Left forelimb (tissue), 1 donor: ENCODE measurements at regions not wholly inside any gene's neighbourhood (a gene's known extent, or its start where the extent isn't known, plus 50 kb on each side); places are given as distances from the start of the nearest gene placed in this dataset.
"Not testable (repeated sequence)": the region's sequence is repeated elsewhere in the genome, so short reads cannot be mapped to it uniquely, and the experiment has no call there.

Experiments used
- DNase-seq: peaks from one replicate; pipeline ENCODE4 v3.0.0-alpha.2; 2018; ENCODE audit warnings: low spot score

GRCh38 chr14:83709116-83709515 lies 1820.8 kb upstream of the FLRT2 start:
- DNase-seq: no peak

GRCh38 chr14:83711046-83711445 lies 1818.9 kb upstream of the FLRT2 start:
- no peak for DNase-seq

GRCh38 chr14:83712418-83713129 lies 1817.4 kb upstream of the FLRT2 start:
- no peak for DNase-seq

GRCh38 chr14:83713732-83714131 lies 1816.2 kb upstream of the FLRT2 start:
- no peak for DNase-seq

- no peak for DNase-seq
These were observed 1815.8 kb upstream of the FLRT2 start for GRCh38 chr14:83714151-83714550.

GRCh38 chr14:83719435-83719834 lies 1810.5 kb upstream of the FLRT2 start:
- not testable (repeated sequence) for DNase-seq

GRCh38 chr14:83733670-83734069 lies 1796.3 kb upstream of the FLRT2 start:
- no peak for DNase-seq

GRCh38 chr14:83734431-83734830 lies 1795.5 kb upstream of the FLRT2 start:
- no peak for DNase-seq

- no peak for DNase-seq
These were observed 1788.7 kb upstream of the FLRT2 start for GRCh38 chr14:83741269-83741668.

GRCh38 chr14:83744224-83744623 lies 1785.7 kb upstream of the FLRT2 start:
- DNase-seq: no peak

- no peak for DNase-seq
These were observed 1785.1 kb upstream of the FLRT2 start for GRCh38 chr14:83744891-83745290.

GRCh38 chr14:83746336-83746735 lies 1783.6 kb upstream of the FLRT2 start:
- DNase-seq: no peak

GRCh38 chr14:83757916-83758315 lies 1772.0 kb upstream of the FLRT2 start:
- no peak for DNase-seq

- no peak for DNase-seq
These were observed 1765.0 kb upstream of the FLRT2 start for GRCh38 chr14:83764656-83765599.

- no peak for DNase-seq
These were observed 1752.4 kb upstream of the FLRT2 start for GRCh38 chr14:83777516-83777915.

- no peak for DNase-seq
These were observed 1750.7 kb upstream of the FLRT2 start for GRCh38 chr14:83779266-83779665.

GRCh38 chr14:83780321-83780720 lies 1749.6 kb upstream of the FLRT2 start:
- no peak for DNase-seq

- no peak for DNase-seq
These were observed 1731.5 kb upstream of the FLRT2 start for GRCh38 chr14:83798421-83798820.

GRCh38 chr14:83799233-83799632 lies 1730.7 kb upstream of the FLRT2 start:
- DNase-seq: no peak

GRCh38 chr14:83814896-83815295 lies 1715.0 kb upstream of the FLRT2 start:
- DNase-seq: no peak

GRCh38 chr14:83816761-83817160 lies 1713.2 kb upstream of the FLRT2 start:
- no peak for DNase-seq

GRCh38 chr14:83825843-83826242 lies 1704.1 kb upstream of the FLRT2 start:
- DNase-seq: no peak

GRCh38 chr14:83826838-83827237 lies 1703.1 kb upstream of the FLRT2 start:
- no peak for DNase-seq
